Brain microvascular endothelial cell (primary cell): ENCODE measurements at regions not wholly inside any gene's neighbourhood (a gene's known extent, or its start where the extent isn't known, plus 50 kb on each side); places are given as distances from the start of the nearest gene placed in this dataset.

Source experiments
- DNase-seq: peaks from one replicate; pipeline ENCODE4 v3.0.0-alpha.2; 2020
- H3K27ac ChIP-seq: fragments of 250-450 bp; sonication (Bioruptor Pico); 2 replicates; pipeline ENCODE4 v1.5.1; 2020; ENCODE audit warnings: mild to moderate bottlenecking, moderate library complexity
- H3K27me3 ChIP-seq: fragments of 250-450 bp; sonication (Bioruptor Pico); replicated peaks from 2 replicates; pipeline ENCODE4 v1.5.1; 2020; ENCODE audit warnings: mild to moderate bottlenecking
- H3K36me3 ChIP-seq: fragments of 250-450 bp; sonication (Bioruptor Pico); replicated peaks from 2 replicates; pipeline ENCODE4 v1.5.1; 2020; ENCODE audit warnings: mild to moderate bottlenecking
- H3K4me3 ChIP-seq: 2 replicates; pipeline ENCODE4 v1.5.1; 2011; ENCODE audit warnings: low read depth, mild to moderate bottlenecking, control low read depth, low read length, moderate library complexity
- CTCF ChIP-seq: IDR thresholded peaks from 2 replicates; pipeline ENCODE4 v1.5.1; 2011; ENCODE audit warnings: low read depth, mild to moderate bottlenecking, moderate library complexity, low read length, control low read depth, inconsistent platforms; ENCODE audit errors: missing control alignments
- in situ Hi-C: cut with HindIII; loops from 2 replicates; pipeline ENCODE4 v1.10.0; 2017; ENCODE audit warnings: low sequenced_read_pairs, low pct_ligation_motif_present

DNA sequence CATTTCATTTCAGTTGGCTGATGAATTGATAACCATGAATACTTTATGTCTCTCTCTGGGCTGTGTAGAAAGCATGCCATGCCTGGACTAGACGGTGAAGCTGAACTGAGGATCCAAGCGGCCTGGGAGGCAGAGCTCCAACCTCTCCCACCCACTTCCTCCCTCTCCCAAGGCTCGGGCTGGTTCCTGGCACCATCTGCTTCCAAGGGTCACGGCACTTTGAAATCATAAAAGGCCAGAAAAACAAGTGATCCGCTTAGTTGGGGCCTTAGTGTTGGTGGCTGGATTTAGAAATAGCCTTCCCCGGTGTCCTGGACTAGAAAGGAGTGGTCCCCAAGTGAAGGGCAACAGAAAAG lies 202.4 kb upstream of the PMEPA1 start:
- H3K27me3 ChIP-seq, result peaks cover 3% of the 10 kb centered on the region
- H3K36me3 ChIP-seq, result no peaks in the 10 kb centered on the region
- DNase-seq, result no peak
- no peak for TF ChIP-seq CTCF
- H3K27ac ChIP-seq, result no peak overlapping the region
- in situ Hi-C loops, result no loop called here
- no peak overlapping the region for H3K4me3 ChIP-seq

GRCh38 chr20:57911512-57912226 lies 201.9 kb upstream of the PMEPA1 start:
- Histone ChIP-seq H3K27me3 (peaks cover 3% of the 10 kb centered on the region), H3K4me3 (no peak overlapping the region), H3K27ac (no peak overlapping the region), H3K36me3 (no peaks in the 10 kb centered on the region)
- in situ Hi-C loops, result no loop called here
- TF ChIP-seq CTCF, result no peak
- no peak for DNase-seq

DNA sequence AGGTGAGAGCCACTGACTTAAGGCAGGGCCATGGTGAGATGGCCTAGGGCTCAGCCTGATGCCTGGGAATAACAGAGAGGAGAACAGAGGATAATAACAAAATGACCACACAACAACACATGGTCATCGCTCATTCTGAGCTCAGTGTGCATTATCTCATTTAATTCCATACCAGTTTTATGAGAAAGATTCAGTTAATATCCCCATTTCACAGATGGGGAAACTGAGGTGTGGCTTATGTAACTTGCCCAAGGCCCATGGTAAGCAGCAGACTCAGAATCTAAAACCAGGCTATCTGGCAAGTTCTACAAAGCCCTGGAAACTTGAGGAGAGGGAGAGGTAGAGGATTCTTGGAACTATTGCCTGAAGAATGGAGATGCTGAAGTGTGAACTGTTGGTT lies 200.9 kb upstream of the PMEPA1 start:
- Histone ChIP-seq H3K4me3 (no peak overlapping the region), H3K27ac (no peak overlapping the region), H3K36me3 (no peaks in the 10 kb centered on the region), H3K27me3 (peaks cover 3% of the 10 kb centered on the region)
- in situ Hi-C loops, result no loop called here
- no peak for TF ChIP-seq CTCF
- DNase-seq, result no peak

GRCh38 chr20:57909763-57910331 lies 200.0 kb upstream of the PMEPA1 start:
- Histone ChIP-seq H3K27me3 (peaks cover 3% of the 10 kb centered on the region), H3K4me3 (no peak overlapping the region), H3K27ac (no peak overlapping the region), H3K36me3 (no peaks in the 10 kb centered on the region)
- no peak for DNase-seq
- in situ Hi-C loops, result no loop called here
- TF ChIP-seq CTCF, result no peak

GRCh38 chr20:57908704-57909630 lies 199.2 kb upstream of the PMEPA1 start:
- Histone ChIP-seq H3K27me3 (peaks cover 3% of the 10 kb centered on the region), H3K36me3 (no peaks in the 10 kb centered on the region), H3K27ac (no peak overlapping the region), H3K4me3 (no peak overlapping the region)
- no peak for DNase-seq
- in situ Hi-C loops, result no loop called here
- TF ChIP-seq CTCF, result no peak
